K562 (cell line): ENCODE measurements at regions not wholly inside any gene's neighbourhood (a gene's known extent, or its start where the extent isn't known, plus 50 kb on each side); places are given as distances from the start of the nearest gene placed in this dataset.

Experiments used
- ATAC-seq: fragments of 200-7000 bp; cut with Tn5 transposase; 3 replicates; pipeline ENCODE4 v1.9.1; 2020; ENCODE audit warnings: moderate library complexity
- BruUV-seq: library from RNA; stranded (reverse); fragments of 400-500 nt; replicated peaks from 2 replicates; lab custom pipeline; 2021; lab: Mats Ljungman, UMichigan
- CTCF ChIA-PET: fragments of 300-600 bp; formaldehyde crosslinking; extraction: SDS; loops from one replicate; lab custom pipeline; 2021; ENCODE audit warnings: low intra/inter-chr PET ratio; lab: Yijun Ruan, JAX
- POLR2A ChIA-PET: fragments of 300-600, 350-650 bp; sonication (Branson Sonifier 250); formaldehyde crosslinking; extraction: SDS; loops from one replicate; lab custom pipeline; 2021; ENCODE audit warnings: antibody characterized with exemption, inconsistent platforms; lab: Yijun Ruan, JAX
- DNase-seq, 4 experiments: peaks; one replicate each; pipeline versions ENCODE4 v3.0.0 to v3.0.0-alpha.2; 2011 to 2018; ENCODE audit warnings: low spot score in 3 of 4, mixed read lengths in 3 of 4; ENCODE audit errors: extremely low read depth in 1 of 4
- FAIRE-seq: peaks from 2 replicates; lab custom pipeline; 2011; peaks lifted over from hg19 to GRCh38; lab: Jason Lieb, UNC
- H2AFZ ChIP-seq: 2 replicates; pipeline ENCODE4 v1.6.0; 2011; ENCODE audit warnings: low read depth, low read length, control low read depth, inconsistent platforms
- H3K27ac ChIP-seq: fragments of 200-600 bp; 3 replicates; pipeline ENCODE4 v1.8.0; 2011; ENCODE audit warnings: low read depth, mild to moderate bottlenecking, control low read depth, inconsistent platforms, low read length, moderate library complexity, mixed read lengths; ENCODE audit errors: extremely low read depth
- H3K27me3 ChIP-seq, 2 experiments: fragments of 300-600 bp in 1 of 2; 2 replicates in 1 of 2; 3 replicates in 1 of 2; pipeline versions ENCODE4 v1.6.0 to v1.8.0; 2011; ENCODE audit warnings: inconsistent platforms in 2 of 2, low read length in 2 of 2, mild to moderate bottlenecking in 1 of 2, mixed read lengths in 1 of 2, moderate library complexity in 1 of 2; ENCODE audit not compliant: control insufficient read depth in 2 of 2, insufficient read depth in 2 of 2
- H3K36me3 ChIP-seq: fragments of 300-600 bp; 3 replicates; pipeline ENCODE4 v1.8.0; 2011; ENCODE audit warnings: mild to moderate bottlenecking, low read length, inconsistent platforms; ENCODE audit not compliant: control insufficient read depth, insufficient read depth
- H3K4me1 ChIP-seq, 2 experiments: fragments of 200-600 bp in 1 of 2; replicated peaks in 1 of 2; 2 replicates in 1 of 2; 3 replicates in 1 of 2; pipeline versions ENCODE4 v1.5.1 to v1.8.0; 2011; ENCODE audit warnings: inconsistent platforms in 2 of 2, low read length in 2 of 2, mild to moderate bottlenecking in 1 of 2, mixed read lengths in 1 of 2, moderate library complexity in 1 of 2; ENCODE audit not compliant: control insufficient read depth in 2 of 2, insufficient read depth in 2 of 2
- H3K4me2 ChIP-seq: 2 replicates; pipeline ENCODE4 v1.6.1; 2011; ENCODE audit warnings: low read length, control low read depth, inconsistent platforms, mixed read lengths; ENCODE audit not compliant: insufficient read depth
- H3K4me3 ChIP-seq: fragments of 200-600 bp; sonication (generic), shearing (Covaris generic); 2 replicates; pipeline ENCODE4 v1.5.1; 2016; ENCODE audit warnings: control low read depth, inconsistent platforms
- H3K79me2 ChIP-seq: fragments of 200-600 bp; 3 replicates; pipeline ENCODE4 v1.8.0; 2011; ENCODE audit warnings: low read length, inconsistent platforms; ENCODE audit not compliant: control insufficient read depth, insufficient read depth
- H3K9ac ChIP-seq, 2 experiments: 2 replicates each; pipeline versions ENCODE4 v1.6.0 to v1.6.1; 2011; ENCODE audit warnings: low read depth in 2 of 2, low read length in 2 of 2, control low read depth in 1 of 2, inconsistent platforms in 1 of 2, mild to moderate bottlenecking in 1 of 2, mixed read lengths in 1 of 2; ENCODE audit not compliant: insufficient read depth in 1 of 2
- H3K9me1 ChIP-seq: one replicate; pipeline ENCODE4 v1.6.0; 2011; ENCODE audit warnings: inconsistent platforms, mild to moderate bottlenecking, low read length, moderate library complexity; ENCODE audit not compliant: control insufficient read depth, insufficient read depth
- H3K9me3 ChIP-seq: replicated peaks from 2 replicates; pipeline ENCODE4 v1.5.1; 2011; ENCODE audit warnings: low read depth, low read length, inconsistent platforms; ENCODE audit not compliant: control insufficient read depth, insufficient read depth
- H4K20me1 ChIP-seq: replicated peaks from 2 replicates; pipeline ENCODE4 v1.6.1; 2011; ENCODE audit warnings: low read length, inconsistent platforms, mixed read lengths; ENCODE audit not compliant: control insufficient read depth, insufficient read depth
- CEBPB ChIP-seq: fragments of 450-650 bp; IDR thresholded peaks from 2 replicates; pipeline ENCODE4 v1.6.1; 2016; ENCODE audit warnings: missing genetic modification characterization, missing compliant biosample characterization
- CREM ChIP-seq: IDR thresholded peaks from 2 replicates; pipeline ENCODE4 v1.6.1; 2014; ENCODE audit warnings: antibody characterized with exemption, low read depth
- IFI16 ChIP-seq: fragments of 250-450 bp; sonication (Bioruptor Pico); IDR thresholded peaks from 2 replicates; pipeline ENCODE4 v2.1.2; 2022; ENCODE audit warnings: mild to moderate bottlenecking, inconsistent platforms
- KLF16 ChIP-seq: IDR thresholded peaks from 2 replicates; pipeline ENCODE4 v1.6.1; 2016; ENCODE audit warnings: antibody characterized with exemption
- MYC ChIP-seq, 2 experiments: fragments of 250-450 bp in 1 of 2; sonication (Bioruptor Pico) in 1 of 2; IDR thresholded peaks; 2 replicates each; pipeline versions ENCODE4 v1.5.1 to v1.6.1; 2012 to 2021; ENCODE audit warnings: low read depth in 2 of 2, borderline replicate concordance in 1 of 2, improper control_type of control experiment in 1 of 2, low read length in 1 of 2, mild to moderate bottlenecking in 1 of 2, moderate library complexity in 1 of 2
- NCOR1 ChIP-seq: fragments of 450-650 bp; IDR thresholded peaks from 2 replicates; pipeline ENCODE4 v1.6.1; 2016; ENCODE audit warnings: mild to moderate bottlenecking, moderate library complexity
- NFRKB ChIP-seq: fragments of 450-650 bp; IDR thresholded peaks from 2 replicates; pipeline ENCODE4 v1.6.1; 2016; ENCODE audit warnings: low read depth
- RAD21 ChIP-seq, 2 experiments: fragments of 250-450 bp in 1 of 2; fragments of 450-650 bp in 1 of 2; sonication (Bioruptor Pico) in 1 of 2; formaldehyde crosslinking in 1 of 2; IDR thresholded peaks in 1 of 2; conservative IDR thresholded peaks in 1 of 2; 2 replicates each; pipeline versions ENCODE4 v1.4.0 to v1.8.0; 2020 to 2022; ENCODE audit warnings: mild to moderate bottlenecking in 2 of 2, moderate library complexity in 1 of 2
- SP1 ChIP-seq: sonication (generic); formaldehyde crosslinking; IDR thresholded peaks from 2 replicates; pipeline ENCODE4 v1.8.1; 2022; ENCODE audit warnings: mild to moderate bottlenecking, missing genetic modification reagents
- TEAD1 ChIP-seq, 2 experiments: fragments of 450-650 bp in 1 of 2; sonication (generic) in 1 of 2; formaldehyde crosslinking; IDR thresholded peaks; 2 replicates each; pipeline versions ENCODE4 v1.4.0 to v1.8.0; 2020 to 2022; ENCODE audit warnings: mild to moderate bottlenecking in 2 of 2, missing genetic modification reagents in 1 of 2
- ZKSCAN8 ChIP-seq: fragments of 200-800 bp; sonication (Bioruptor generic); IDR thresholded peaks from 2 replicates; pipeline ENCODE4 v1.6.1; 2016; ENCODE audit warnings: missing genetic modification characterization, missing compliant biosample characterization
- ZNF445 ChIP-seq: fragments of 250-450 bp; sonication (Bioruptor Pico); IDR thresholded peaks from 2 replicates; pipeline ENCODE4 v1.4.0; 2020; ENCODE audit warnings: low read depth, mild to moderate bottlenecking, moderate library complexity
- WGBS: fragments of 100-300 bp; shearing (Covaris generic); methylation state at CpG from one replicate; pipeline ENCODE4 v1.1.6; 2016; ENCODE audit warnings: low coverage, mixed read lengths; ENCODE audit not compliant: insufficient coverage; ENCODE audit errors: missing lambda C conversion rate; 5-methylcytosine and 5-hydroxymethylcytosine counted together
- in situ Hi-C: fragments of 300-500 bp; cut with MboI; formaldehyde crosslinking; loops from 4 replicates; pipeline ENCODE4 v1.15.0; 2018; ENCODE audit warnings: inconsistent platforms, mixed read lengths
- intact Hi-C: fragments of 100-400 bp; cut with micrococcal nuclease; formaldehyde crosslinking; loops from 2 replicates; pipeline ENCODE4 v1.14.2; 2022
- TF ChIP-seq, protein P1 (sequence below): fragments of 450-650 bp; conservative IDR thresholded peaks from 2 replicates; pipeline ENCODE4 v1.6.1; 2016; ENCODE audit warnings: missing genetic modification characterization, low read depth, mild to moderate bottlenecking, missing compliant biosample characterization, moderate library complexity
- TF ChIP-seq, protein P2 (sequence below): fragments of 250-450 bp; sonication (Bioruptor Pico); IDR thresholded peaks from 2 replicates; pipeline ENCODE4 v1.4.0; 2020; ENCODE audit warnings: mild to moderate bottlenecking, moderate library complexity
- TF ChIP-seq, protein P3 (sequence below): fragments of 450-650 bp; formaldehyde crosslinking; IDR thresholded peaks from 2 replicates; pipeline ENCODE4 v1.4.0; 2020; ENCODE audit warnings: mild to moderate bottlenecking, moderate library complexity

DNA sequence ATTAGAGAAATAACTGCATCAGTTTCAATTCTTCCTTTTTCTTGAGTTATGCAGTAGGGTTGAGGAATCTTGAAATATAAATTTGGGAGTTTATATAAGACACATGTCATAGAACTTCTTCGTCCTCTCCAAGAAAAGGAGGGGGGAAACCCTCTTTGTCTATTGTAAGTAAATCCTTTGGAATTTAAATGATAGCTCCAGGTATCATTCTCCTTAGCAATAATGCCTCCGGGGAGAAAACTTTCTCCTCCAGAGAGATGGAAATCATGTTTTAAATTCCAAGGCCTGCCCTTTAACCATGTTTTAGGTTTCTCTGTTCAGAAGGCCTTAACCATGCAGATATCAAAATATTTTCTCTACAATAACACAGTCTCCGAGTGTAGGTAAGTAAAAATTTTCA lies 899.7 kb upstream of the GCFC2 start (continued):
- TF ChIP-seq IFI16 (no peak), SP1 (CRISPR knock-in tag) (no peak), CEBPB (tag) (no peak), ZNF445 (CRISPR knock-in tag) (no peak)
- TF ChIP-seq, protein P1, sequence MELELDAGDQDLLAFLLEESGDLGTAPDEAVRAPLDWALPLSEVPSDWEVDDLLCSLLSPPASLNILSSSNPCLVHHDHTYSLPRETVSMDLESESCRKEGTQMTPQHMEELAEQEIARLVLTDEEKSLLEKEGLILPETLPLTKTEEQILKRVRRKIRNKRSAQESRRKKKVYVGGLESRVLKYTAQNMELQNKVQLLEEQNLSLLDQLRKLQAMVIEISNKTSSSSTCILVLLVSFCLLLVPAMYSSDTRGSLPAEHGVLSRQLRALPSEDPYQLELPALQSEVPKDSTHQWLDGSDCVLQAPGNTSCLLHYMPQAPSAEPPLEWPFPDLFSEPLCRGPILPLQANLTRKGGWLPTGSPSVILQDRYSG (tag) = no peak
- TF ChIP-seq, protein P2, sequence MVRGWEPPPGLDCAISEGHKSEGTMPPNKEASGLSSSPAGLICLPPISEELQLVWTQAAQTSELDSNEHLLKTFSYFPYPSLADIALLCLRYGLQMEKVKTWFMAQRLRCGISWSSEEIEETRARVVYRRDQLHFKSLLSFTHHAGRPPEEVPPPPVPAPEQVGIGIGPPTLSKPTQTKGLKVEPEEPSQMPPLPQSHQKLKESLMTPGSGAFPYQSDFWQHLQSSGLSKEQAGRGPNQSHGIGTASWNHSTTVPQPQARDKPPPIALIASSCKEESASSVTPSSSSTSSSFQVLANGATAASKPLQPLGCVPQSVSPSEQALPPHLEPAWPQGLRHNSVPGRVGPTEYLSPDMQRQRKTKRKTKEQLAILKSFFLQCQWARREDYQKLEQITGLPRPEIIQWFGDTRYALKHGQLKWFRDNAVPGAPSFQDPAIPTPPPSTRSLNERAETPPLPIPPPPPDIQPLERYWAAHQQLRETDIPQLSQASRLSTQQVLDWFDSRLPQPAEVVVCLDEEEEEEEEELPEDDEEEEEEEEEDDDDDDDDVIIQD (CRISPR knock-in tag) = no peak
- TF ChIP-seq, all 486 proteins: peak for 0

GRCh38 chr2:76599732-76600368 lies 889.1 kb upstream of the GCFC2 start:
- Histone ChIP-seq H3K9me3 (no peaks in the 10 kb centered on the region), H3K4me2 (no peak overlapping the region), H3K79me2 (no peaks in the 10 kb centered on the region), H2AFZ (no peak overlapping the region), H3K9ac (no peak overlapping the region), H3K27ac (no peak overlapping the region), H3K9me1 (no peaks in the 10 kb centered on the region), H3K4me3 (no peak overlapping the region), H4K20me1 (no peaks in the 10 kb centered on the region), H3K4me1 (no peaks in the 10 kb centered on the region), H3K36me3 (no peaks in the 10 kb centered on the region), H3K27me3 (no peaks in the 10 kb centered on the region)
- DNase-seq = peak; percentile 38 to 74 (median 45)
- BruUV-seq = no TSS peak
- ATAC-seq = peak; percentile 90
- CTCF ChIA-PET = interaction anchor here (0.6 to 1.3 kb wide), 3 partner anchors 812 to 1135 kb away, joined by 3 to 5 read pairs (median 3); no protein-coding TSS in a partner anchor
- intact Hi-C loops = loop anchor here (1.0 to 5.0 kb wide), 5 partner anchors 401 to 958 kb away; no protein-coding TSS in a partner anchor
- peak; percentile 90 for FAIRE-seq
- POLR2A ChIA-PET = no interaction called here
- 1% methylated on average over 4 of the region's 4 CpGs for WGBS
- in situ Hi-C loops = loop anchor here (25.0 kb wide), 2 partner anchors 813 to 963 kb away; partner anchors contain the start of gene MRPL19
- TF ChIP-seq NCOR1 (no peak), NFRKB (no peak), TEAD1 (CRISPR knock-in tag; IDR thresholded peaks at IDR 0.05) (no peak), KLF16 (no peak), MYC (IDR thresholded peaks at IDR 0.05; ENCODE audit: low read depth, low read length) (no peak), MYC (CRISPR knock-in tag; IDR thresholded peaks at IDR 0.05; ENCODE audit: borderline replicate concordance, low read depth) (no peak), CREM (no peak), RAD21 (CRISPR knock-in tag; conservative IDR thresholded peaks at IDR 0.05 in 1 of 2, IDR thresholded peaks at IDR 0.05 in 1 of 2) (peak; percentile 64 to 78), ZKSCAN8 (no peak)
- TF ChIP-seq, protein P3, sequence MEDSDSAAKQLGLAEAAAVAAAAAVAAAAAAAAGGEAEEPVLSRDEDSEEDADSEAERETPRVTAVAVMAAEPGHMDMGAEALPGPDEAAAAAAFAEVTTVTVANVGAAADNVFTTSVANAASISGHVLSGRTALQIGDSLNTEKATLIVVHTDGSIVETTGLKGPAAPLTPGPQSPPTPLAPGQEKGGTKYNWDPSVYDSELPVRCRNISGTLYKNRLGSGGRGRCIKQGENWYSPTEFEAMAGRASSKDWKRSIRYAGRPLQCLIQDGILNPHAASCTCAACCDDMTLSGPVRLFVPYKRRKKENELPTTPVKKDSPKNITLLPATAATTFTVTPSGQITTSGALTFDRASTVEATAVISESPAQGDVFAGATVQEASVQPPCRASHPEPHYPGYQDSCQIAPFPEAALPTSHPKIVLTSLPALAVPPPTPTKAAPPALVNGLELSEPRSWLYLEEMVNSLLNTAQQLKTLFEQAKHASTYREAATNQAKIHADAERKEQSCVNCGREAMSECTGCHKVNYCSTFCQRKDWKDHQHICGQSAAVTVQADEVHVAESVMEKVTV (CRISPR knock-in tag) = peak; percentile 55
